Stimulated activated CD4-positive, alpha-beta T cell treated with anti-CD3 and anti-CD28 coated beads, Interleukin-15, amount 100 ng/mL, for 48 hours (primary cell): ENCODE measurements at regions not wholly inside any gene's neighbourhood (a gene's known extent, or its start where the extent isn't known, plus 50 kb on each side); places are given as distances from the start of the nearest gene placed in this dataset.
A peak's percentile ranks its signal among the peaks of the same experiment; 100 is the strongest.

Source experiments
- DNase-seq, 2 donors: peaks; one replicate each; pipeline ENCODE4 v3.0.0-alpha.2; 2020; ENCODE audit warnings: low read depth in 2 of 2

DNA sequence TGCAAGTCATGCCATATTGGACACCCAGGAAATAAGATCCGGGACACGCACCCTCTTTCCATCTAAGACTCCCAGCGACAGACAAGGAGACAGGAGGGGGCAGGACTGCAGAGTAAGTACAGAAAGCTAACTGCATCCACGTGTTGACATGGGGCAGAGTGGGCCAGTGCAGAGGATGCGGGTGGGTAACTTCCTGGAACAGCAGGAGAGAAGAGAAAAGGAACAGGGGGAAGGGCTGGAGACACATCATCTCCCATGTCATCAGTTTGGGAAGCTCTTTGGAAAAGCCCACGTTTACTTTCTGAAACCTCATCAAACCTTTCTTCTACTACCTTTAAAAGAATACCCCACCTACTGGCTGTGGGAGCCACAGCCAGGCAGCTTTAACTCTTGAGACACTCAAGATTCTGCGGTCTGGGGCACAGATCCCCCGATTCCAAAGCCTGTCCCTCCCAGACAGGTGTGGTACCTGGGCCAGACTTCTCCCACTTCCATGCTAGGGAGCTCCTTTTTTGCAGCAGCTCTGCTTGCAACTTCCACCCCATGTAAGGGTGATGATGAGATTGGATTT, 273.5 kb upstream of the RPL38 start:
- no peak for DNase-seq

- no peak for DNase-seq
Observed at GRCh38 chr17:73932216-73932749, 271.2 kb upstream of the RPL38 start.

GRCh38 chr17:73933164-73933766, 270.2 kb upstream of the RPL38 start:
- DNase-seq = no peak

- no peak for DNase-seq
Observed at GRCh38 chr17:73933871-73934270, 269.6 kb upstream of the RPL38 start.

GRCh38 chr17:73934696-73935095, 268.8 kb upstream of the RPL38 start:
- DNase-seq = no peak

- no peak for DNase-seq
Observed at GRCh38 chr17:73936908-73937627, 266.4 kb upstream of the RPL38 start.

DNA sequence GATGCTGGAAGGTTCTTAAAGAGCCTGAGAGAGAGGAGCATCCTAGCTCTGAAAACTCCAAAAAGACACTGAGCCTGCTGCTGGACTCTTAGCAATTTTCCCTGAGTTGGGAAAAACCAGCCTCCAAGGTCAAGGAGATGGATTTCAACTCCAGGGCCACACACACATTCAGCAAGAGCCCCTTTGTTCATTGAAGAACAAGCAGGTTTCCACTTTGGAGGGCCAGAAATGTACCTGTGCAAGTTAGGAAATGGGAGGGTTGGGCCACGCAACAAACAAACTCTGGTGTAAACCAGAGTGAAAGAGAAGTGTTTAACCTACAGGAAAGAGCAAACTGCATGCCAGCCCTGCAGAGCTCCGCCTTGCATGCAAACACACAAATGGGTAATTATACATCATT, 264.8 kb upstream of the RPL38 start:
- no peak for DNase-seq

DNA sequence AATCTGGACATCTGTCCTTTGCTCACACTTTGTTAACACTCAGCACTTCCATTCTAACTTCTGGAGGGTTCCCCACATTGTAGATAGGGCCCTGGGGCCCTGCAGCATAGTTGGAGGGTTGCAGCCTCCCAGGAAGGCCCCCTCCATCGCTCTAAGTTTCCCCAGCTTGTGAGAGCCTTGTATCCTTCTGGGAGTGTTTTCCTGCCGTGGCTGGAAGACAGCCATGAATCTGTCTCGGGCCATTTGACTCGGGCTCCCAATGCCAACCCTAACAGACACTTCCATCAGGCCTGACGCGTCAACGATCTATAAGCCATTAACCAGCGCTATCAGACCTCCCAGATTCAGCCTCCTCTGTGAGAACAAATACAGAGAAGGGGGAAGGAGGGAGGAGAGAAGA, 263.7 kb upstream of the RPL38 start:
- DNase-seq = no peak

GRCh38 chr17:73940511-73940910, 263.0 kb upstream of the RPL38 start:
- no peak for DNase-seq

DNA sequence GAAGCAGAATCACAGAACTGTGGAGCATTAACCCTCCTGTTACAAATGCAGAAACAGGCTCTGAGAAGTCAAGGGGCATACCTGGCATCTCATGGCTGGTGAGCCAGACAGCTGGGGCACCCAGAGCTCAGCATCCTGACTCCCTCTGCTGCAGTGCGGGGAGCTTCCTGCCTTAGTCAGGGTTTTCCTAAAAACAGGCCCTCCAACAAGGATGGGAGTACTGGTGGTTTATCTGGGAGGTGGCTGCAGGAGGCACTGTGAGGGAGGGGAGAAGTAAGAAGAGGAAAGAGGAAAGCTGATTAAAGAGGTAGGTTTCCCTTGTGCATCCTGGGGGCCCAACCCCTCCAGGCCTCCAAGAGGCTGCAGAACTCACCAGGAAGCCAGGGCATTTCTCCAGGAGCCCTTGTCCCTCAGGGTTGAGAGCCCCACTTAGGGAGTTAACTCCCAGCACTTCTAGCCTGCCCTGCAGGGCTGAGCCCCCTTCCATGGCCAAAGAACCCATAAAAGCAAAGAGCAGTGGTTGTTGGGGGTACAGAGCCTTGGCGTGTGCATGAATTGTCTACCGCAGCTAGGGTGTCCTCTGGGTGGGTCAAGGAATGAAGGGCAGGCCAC, 261.5 kb upstream of the RPL38 start:
- no peak for DNase-seq

DNA sequence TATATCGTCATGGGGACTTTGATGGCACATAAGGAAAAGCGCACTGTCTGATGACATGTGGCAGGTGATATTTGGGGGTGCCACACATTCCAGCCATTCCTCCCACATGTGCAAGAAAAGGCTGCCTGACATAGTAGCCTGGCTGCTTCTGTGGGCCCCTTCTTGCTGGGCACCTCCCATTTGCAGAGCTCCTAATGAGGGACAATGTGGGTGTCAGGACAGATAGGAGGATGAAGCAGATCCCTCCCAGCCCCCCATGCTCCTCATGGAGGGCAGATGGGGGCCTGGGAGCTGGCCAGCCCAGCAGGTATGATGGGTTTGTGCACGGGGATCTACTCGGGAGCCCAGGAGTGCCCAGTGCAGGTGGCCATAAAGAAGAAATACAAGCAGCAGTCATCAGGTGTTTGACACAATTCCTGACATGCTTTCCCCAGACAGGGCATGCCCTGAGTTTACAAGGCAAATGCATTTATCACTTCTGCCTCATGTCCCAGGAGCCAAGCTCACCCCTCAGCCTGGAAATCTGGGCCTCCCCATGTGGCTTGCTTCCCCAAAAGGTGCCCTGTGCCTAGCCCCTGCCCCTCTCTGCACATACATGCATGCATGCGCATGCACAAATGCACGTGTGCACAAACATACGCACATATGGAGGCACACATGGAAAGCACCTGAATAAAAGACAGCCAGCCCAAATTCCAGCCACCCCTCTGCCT, 260.6 kb upstream of the RPL38 start:
- no peak for DNase-seq

- no peak for DNase-seq
Observed at GRCh38 chr17:73943416-73944110, 259.9 kb upstream of the RPL38 start.

DNA sequence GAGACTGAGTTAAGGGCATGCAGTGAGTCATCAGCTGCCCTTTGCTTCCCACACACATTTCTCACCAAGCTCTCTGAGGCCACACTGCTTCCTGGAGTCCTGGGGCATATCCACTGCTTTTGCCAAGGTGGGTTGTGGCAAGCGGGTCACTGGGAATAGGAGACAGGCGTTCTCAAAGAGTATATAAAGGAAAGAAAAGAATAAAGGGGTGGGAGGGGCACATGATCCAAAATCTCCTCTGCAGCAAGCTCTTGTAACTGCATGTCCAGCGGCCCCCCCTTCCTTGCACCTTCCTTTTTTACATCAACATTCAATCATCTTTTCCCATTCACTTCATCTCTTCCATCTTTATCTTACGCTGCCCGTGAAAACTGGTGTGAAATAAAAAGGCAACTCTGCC, 259.1 kb upstream of the RPL38 start:
- no peak for DNase-seq

DNA sequence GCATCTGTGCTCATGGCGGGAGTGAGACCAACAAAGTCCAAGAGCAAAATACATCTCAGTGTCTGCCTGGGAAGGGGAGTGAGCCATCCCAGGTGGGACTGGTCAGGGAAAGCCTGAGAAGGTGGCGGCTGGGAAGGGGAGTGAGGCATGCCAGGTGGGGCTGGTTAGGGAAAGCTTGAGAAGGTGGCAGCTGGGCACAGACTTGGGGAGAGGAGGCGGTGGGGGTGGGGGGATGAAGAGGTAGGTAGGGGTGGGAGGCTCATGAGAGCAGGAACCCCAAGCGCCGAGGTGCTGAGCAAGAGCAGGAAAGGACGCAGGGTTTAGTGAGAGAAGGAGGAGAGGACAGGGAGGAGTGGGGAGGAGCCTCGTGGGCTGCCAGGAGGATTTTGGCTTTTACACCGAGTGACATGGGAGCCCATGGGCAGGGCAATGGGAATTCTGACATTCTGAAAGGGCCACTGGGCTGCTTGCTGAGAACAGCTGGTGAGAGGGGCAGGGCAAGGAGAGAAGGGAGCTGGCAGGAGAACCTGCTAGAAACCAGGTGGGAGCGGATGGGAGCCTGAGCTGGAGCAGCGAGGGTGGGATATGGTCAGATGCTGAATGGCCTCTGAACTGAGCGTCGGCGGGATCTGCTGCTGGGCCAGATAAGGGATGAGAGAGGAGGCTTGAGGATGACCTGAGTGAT, 256.1 kb upstream of the RPL38 start:
- DNase-seq = no peak

DNA sequence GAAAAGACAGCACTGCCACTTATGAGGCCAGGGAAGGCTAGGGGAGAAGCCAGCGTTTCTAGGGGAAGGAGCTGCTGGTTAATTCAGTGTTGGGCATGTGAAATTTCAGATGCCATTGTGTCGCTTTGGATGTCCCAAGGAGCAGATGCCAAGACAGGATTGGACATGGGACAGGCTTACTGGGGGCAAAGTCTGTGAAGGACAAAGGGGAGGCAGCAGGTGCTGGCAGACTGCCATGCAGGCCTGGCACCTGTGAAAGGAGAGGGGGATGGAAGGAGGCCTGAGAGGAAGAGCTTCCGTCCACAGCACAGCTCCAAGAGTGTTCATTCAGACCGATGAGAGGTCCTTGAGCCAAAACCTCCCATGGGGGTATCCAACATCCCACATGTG, 255.5 kb upstream of the RPL38 start:
- no peak for DNase-seq

GRCh38 chr17:73949903-73950592, 253.4 kb upstream of the RPL38 start:
- DNase-seq = no peak

GRCh38 chr17:73950593-73950914, 252.9 kb upstream of the RPL38 start:
- no peak for DNase-seq

GRCh38 chr17:73952082-73952479, 251.4 kb upstream of the RPL38 start:
- no peak for DNase-seq

- DNase-seq = peak; percentile 4 to 16
Observed at GRCh38 chr17:73952480-73953205, 250.8 kb upstream of the RPL38 start.
